ENCODE measurements at regions not wholly inside any gene's neighbourhood (a gene's known extent, or its start where the extent isn't known, plus 50 kb on each side); places are given as distances from the start of the nearest gene placed in this dataset.

GRCh38 chr4:182105416-182105815 is 137.8 kb upstream of the TENM3 start:
- DNase-seq, result no peak
- H3K9me3 ChIP-seq, result no peaks in the 10 kb centered on the region
- H3K27ac ChIP-seq, result no peak overlapping the region
- no peak overlapping the region for H3K4me3 ChIP-seq
- TF ChIP-seq CTCF (IDR thresholded peaks at IDR 0.05), result no peak
- H3K27me3 ChIP-seq, result no peaks in the 10 kb centered on the region
- ATAC-seq, result no peak
- intact Hi-C loops (cut with DNase I), result no loop called here
- no peaks in the 10 kb centered on the region for H3K36me3 ChIP-seq
- no peaks in the 10 kb centered on the region for H3K4me1 ChIP-seq

GRCh38 chr4:182107931-182108330 is 135.3 kb upstream of the TENM3 start:
- H3K27me3 ChIP-seq, result no peaks in the 10 kb centered on the region
- no peak for DNase-seq
- no peaks in the 10 kb centered on the region for H3K9me3 ChIP-seq
- H3K4me1 ChIP-seq, result no peaks in the 10 kb centered on the region
- H3K27ac ChIP-seq, result no peak overlapping the region
- no peak for TF ChIP-seq CTCF (IDR thresholded peaks at IDR 0.05)
- H3K36me3 ChIP-seq, result no peaks in the 10 kb centered on the region
- no peak for ATAC-seq
- H3K4me3 ChIP-seq, result no peak overlapping the region
- intact Hi-C loops (cut with DNase I), result no loop called here

- H3K27ac ChIP-seq, result no peak overlapping the region
- no peak for TF ChIP-seq CTCF (IDR thresholded peaks at IDR 0.05)
- no peak overlapping the region for H3K4me3 ChIP-seq
- H3K36me3 ChIP-seq, result no peaks in the 10 kb centered on the region
- no peak for DNase-seq
- ATAC-seq, result no peak
- no peaks in the 10 kb centered on the region for H3K9me3 ChIP-seq
- H3K27me3 ChIP-seq, result no peaks in the 10 kb centered on the region
- intact Hi-C loops (cut with DNase I), result no loop called here
- no peaks in the 10 kb centered on the region for H3K4me1 ChIP-seq
These were observed 131.6 kb upstream of the TENM3 start for GRCh38 chr4:182111586-182111985.

DNA sequence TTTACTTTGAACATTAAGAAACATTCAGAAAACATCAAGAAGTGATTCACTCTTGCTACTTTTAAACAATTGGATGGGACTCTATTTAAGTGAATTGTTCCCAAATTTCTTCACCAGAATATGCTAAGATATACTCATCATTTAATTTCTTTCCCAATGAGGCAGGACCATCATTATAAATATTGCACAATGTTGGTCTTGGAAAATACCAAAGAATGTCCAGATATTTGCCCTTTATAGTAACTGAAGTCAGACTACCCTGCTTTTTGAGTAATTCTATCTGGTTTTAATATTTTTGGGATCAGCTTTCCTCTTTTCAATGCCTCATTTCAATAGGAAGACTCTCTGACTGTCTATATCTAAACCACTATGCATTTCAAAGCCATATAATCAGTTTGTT is 129.4 kb upstream of the TENM3 start:
- ATAC-seq, result no peak
- TF ChIP-seq CTCF (IDR thresholded peaks at IDR 0.05), result no peak
- no peak for DNase-seq
- Histone ChIP-seq H3K9me3 (no peaks in the 10 kb centered on the region), H3K27me3 (no peaks in the 10 kb centered on the region), H3K27ac (no peak overlapping the region), H3K4me3 (no peak overlapping the region), H3K4me1 (no peaks in the 10 kb centered on the region), H3K36me3 (no peaks in the 10 kb centered on the region)
- intact Hi-C loops (cut with DNase I), result no loop called here

- intact Hi-C loops (cut with DNase I), result no loop called here
- TF ChIP-seq CTCF (IDR thresholded peaks at IDR 0.05), result no peak
- Histone ChIP-seq H3K4me1 (no peaks in the 10 kb centered on the region), H3K4me3 (no peak overlapping the region), H3K27ac (no peak overlapping the region), H3K9me3 (no peaks in the 10 kb centered on the region), H3K36me3 (no peaks in the 10 kb centered on the region), H3K27me3 (no peaks in the 10 kb centered on the region)
- DNase-seq, result no peak
- ATAC-seq, result no peak
These were observed 118.8 kb upstream of the TENM3 start for GRCh38 chr4:182124359-182124758.

DNA sequence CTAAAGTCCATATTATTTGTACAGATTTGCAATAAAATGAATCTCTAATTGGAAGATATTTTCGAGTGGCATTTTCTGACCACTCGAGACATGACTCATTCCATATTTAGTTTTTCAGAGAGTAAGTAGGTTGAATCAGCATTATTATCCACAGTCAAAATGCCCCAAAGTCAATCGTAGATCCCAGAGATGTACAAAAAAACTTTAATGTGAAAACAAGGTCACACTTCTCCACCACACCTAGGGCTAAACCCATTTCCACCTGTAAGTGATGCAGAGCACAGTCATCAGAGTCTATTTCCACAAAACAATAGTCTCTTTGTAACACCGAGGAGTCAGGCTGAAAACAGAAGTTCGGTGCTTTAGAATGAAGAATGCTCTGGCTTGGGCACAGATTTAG is 117.1 kb upstream of the TENM3 start:
- H3K27me3 ChIP-seq, result no peaks in the 10 kb centered on the region
- DNase-seq (no peak), ATAC-seq (no peak)
- intact Hi-C loops (cut with DNase I), result no loop called here
- no peaks in the 10 kb centered on the region for H3K9me3 ChIP-seq
- no peaks in the 10 kb centered on the region for H3K4me1 ChIP-seq
- H3K4me3 ChIP-seq, result no peak overlapping the region
- H3K27ac ChIP-seq, result no peak overlapping the region
- no peak for TF ChIP-seq CTCF (IDR thresholded peaks at IDR 0.05)
- no peaks in the 10 kb centered on the region for H3K36me3 ChIP-seq
